IPS-15b (cell line): ENCODE measurements at regions not wholly inside any gene's neighbourhood (a gene's known extent, or its start where the extent isn't known, plus 50 kb on each side); places are given as distances from the start of the nearest gene placed in this dataset.

Experiments
- H3K27me3 ChIP-seq: one replicate; pipeline ENCODE4 v1.6.1; 2013; ENCODE audit warnings: low read length; ENCODE audit not compliant: control insufficient read depth, insufficient read depth
- H3K36me3 ChIP-seq: one replicate; pipeline ENCODE4 v1.6.1; 2013; ENCODE audit warnings: low read length; ENCODE audit not compliant: control insufficient read depth, insufficient read depth
- H3K4me1 ChIP-seq: one replicate; pipeline ENCODE4 v1.6.1; 2013; ENCODE audit warnings: mild to moderate bottlenecking, low read length; ENCODE audit not compliant: control insufficient read depth, insufficient read depth
- H3K4me3 ChIP-seq: one replicate; pipeline ENCODE4 v1.5.1; 2013; ENCODE audit warnings: low read depth, low read length
- H3K9ac ChIP-seq: one replicate; pipeline ENCODE4 v1.6.1; 2013; ENCODE audit warnings: low read depth, mild to moderate bottlenecking, low read length
- H3K9me3 ChIP-seq: one replicate; pipeline ENCODE4 v1.6.1; 2013; ENCODE audit warnings: mild to moderate bottlenecking, low read length; ENCODE audit not compliant: control insufficient read depth, insufficient read depth

- no peaks in the 10 kb centered on the region for H3K9me3 ChIP-seq
Observed at GRCh38 chr5:103915081-103915480, 352.5 kb upstream of the NUDT12 start.

GRCh38 chr5:103910786-103911185 is 348.2 kb upstream of the NUDT12 start:
- H3K9me3 ChIP-seq = no peaks in the 10 kb centered on the region
- no peak overlapping the region for H3K4me3 ChIP-seq
- no peak overlapping the region for H3K9ac ChIP-seq
- no peaks in the 10 kb centered on the region for H3K27me3 ChIP-seq
- no peaks in the 10 kb centered on the region for H3K36me3 ChIP-seq
- peaks cover 7% of the 10 kb centered on the region for H3K4me1 ChIP-seq

More at GRCh38 chr5:103915081-103915480, 352.5 kb upstream of the NUDT12 start:
- Histone ChIP-seq H3K9ac (no peak overlapping the region), H3K27me3 (no peaks in the 10 kb centered on the region), H3K4me3 (no peak overlapping the region), H3K4me1 (peaks cover 6% of the 10 kb centered on the region), H3K36me3 (no peaks in the 10 kb centered on the region)

- no peak overlapping the region for H3K9ac ChIP-seq
- H3K4me1 ChIP-seq = peaks cover 7% of the 10 kb centered on the region
- H3K9me3 ChIP-seq = no peaks in the 10 kb centered on the region
- no peaks in the 10 kb centered on the region for H3K27me3 ChIP-seq
- H3K36me3 ChIP-seq = no peaks in the 10 kb centered on the region
- H3K4me3 ChIP-seq = no peak overlapping the region
Observed at GRCh38 chr5:103910011-103910410, 347.4 kb upstream of the NUDT12 start.

GRCh38 chr5:103909391-103909790 is 346.8 kb upstream of the NUDT12 start:
- no peaks in the 10 kb centered on the region for H3K9me3 ChIP-seq
- H3K36me3 ChIP-seq = no peaks in the 10 kb centered on the region
- H3K4me3 ChIP-seq = no peak overlapping the region
- no peak overlapping the region for H3K9ac ChIP-seq
- H3K4me1 ChIP-seq = peaks cover 7% of the 10 kb centered on the region
- no peaks in the 10 kb centered on the region for H3K27me3 ChIP-seq

- Histone ChIP-seq H3K4me1 (peaks cover 7% of the 10 kb centered on the region), H3K9ac (no peak overlapping the region), H3K36me3 (no peaks in the 10 kb centered on the region), H3K27me3 (no peaks in the 10 kb centered on the region), H3K9me3 (no peaks in the 10 kb centered on the region), H3K4me3 (no peak overlapping the region)
Observed at GRCh38 chr5:103908336-103909080, 345.9 kb upstream of the NUDT12 start.

GRCh38 chr5:103907001-103907400 is 344.4 kb upstream of the NUDT12 start:
- H3K36me3 ChIP-seq = no peaks in the 10 kb centered on the region
- no peak overlapping the region for H3K4me3 ChIP-seq
- H3K9me3 ChIP-seq = no peaks in the 10 kb centered on the region
- H3K9ac ChIP-seq = no peak overlapping the region
- H3K4me1 ChIP-seq = peaks cover 7% of the 10 kb centered on the region
- no peaks in the 10 kb centered on the region for H3K27me3 ChIP-seq

GRCh38 chr5:103904651-103905050 is 342.1 kb upstream of the NUDT12 start:
- H3K36me3 ChIP-seq = no peaks in the 10 kb centered on the region
- no peak overlapping the region for H3K9ac ChIP-seq
- H3K4me3 ChIP-seq = no peak overlapping the region
- H3K9me3 ChIP-seq = no peaks in the 10 kb centered on the region
- H3K4me1 ChIP-seq = peaks cover 7% of the 10 kb centered on the region
- no peaks in the 10 kb centered on the region for H3K27me3 ChIP-seq

- Histone ChIP-seq H3K9ac (no peak overlapping the region), H3K4me1 (no peaks in the 10 kb centered on the region), H3K9me3 (no peaks in the 10 kb centered on the region), H3K27me3 (no peaks in the 10 kb centered on the region), H3K4me3 (no peak overlapping the region), H3K36me3 (no peaks in the 10 kb centered on the region)
Observed at GRCh38 chr5:103902893-103903292, 340.3 kb upstream of the NUDT12 start.

GRCh38 chr5:103901885-103902284 is 339.3 kb upstream of the NUDT12 start:
- Histone ChIP-seq H3K4me3 (no peak overlapping the region), H3K27me3 (no peaks in the 10 kb centered on the region), H3K9ac (no peak overlapping the region), H3K36me3 (no peaks in the 10 kb centered on the region), H3K9me3 (no peaks in the 10 kb centered on the region), H3K4me1 (no peaks in the 10 kb centered on the region)

GRCh38 chr5:103896593-103896992 is 334.0 kb upstream of the NUDT12 start:
- peaks cover 5% of the 10 kb centered on the region for H3K4me1 ChIP-seq
- no peak overlapping the region for H3K9ac ChIP-seq
- no peaks in the 10 kb centered on the region for H3K27me3 ChIP-seq
- H3K9me3 ChIP-seq = no peaks in the 10 kb centered on the region
- no peak overlapping the region for H3K4me3 ChIP-seq
- no peaks in the 10 kb centered on the region for H3K36me3 ChIP-seq

GRCh38 chr5:103895738-103896137 is 333.1 kb upstream of the NUDT12 start:
- Histone ChIP-seq H3K9me3 (no peaks in the 10 kb centered on the region), H3K9ac (no peak overlapping the region), H3K4me3 (no peak overlapping the region), H3K4me1 (peaks cover 5% of the 10 kb centered on the region), H3K36me3 (no peaks in the 10 kb centered on the region), H3K27me3 (no peaks in the 10 kb centered on the region)

- no peaks in the 10 kb centered on the region for H3K27me3 ChIP-seq
- H3K9me3 ChIP-seq = no peaks in the 10 kb centered on the region
- no peak overlapping the region for H3K9ac ChIP-seq
- no peak overlapping the region for H3K4me3 ChIP-seq
- H3K36me3 ChIP-seq = no peaks in the 10 kb centered on the region
- peaks cover 5% of the 10 kb centered on the region for H3K4me1 ChIP-seq
Observed at GRCh38 chr5:103894882-103895281, 332.3 kb upstream of the NUDT12 start.
